HG03521 (cell line): ENCODE measurements at regions not wholly inside any gene's neighbourhood (a gene's known extent, or its start where the extent isn't known, plus 50 kb on each side); places are given as distances from the start of the nearest gene placed in this dataset.
"Not testable (repeated sequence)": the region's sequence is repeated elsewhere in the genome, so short reads cannot be mapped to it uniquely, and the experiment has no call there.

Experiments
- ATAC-seq: cut with Tn5 transposase; IDR thresholded peaks from one replicate; pipeline ENCODE4 v1.9.1; 2021; ENCODE audit warnings: mild to moderate bottlenecking, moderate library complexity; ENCODE audit not compliant: unreplicated experiment

- not testable (repeated sequence) for ATAC-seq
Observed at GRCh38 chr6:44017307-44017706, 109.9 kb downstream of the MRPL14 start.

GRCh38 chr6:44016131-44016870 lies 111.0 kb downstream of the MRPL14 start:
- no peak for ATAC-seq

- ATAC-seq: no peak
Observed at GRCh38 chr6:44012078-44012493, 115.2 kb downstream of the MRPL14 start.

- no peak for ATAC-seq
Observed at GRCh38 chr6:44011350-44011920, 115.8 kb downstream of the MRPL14 start.

GRCh38 chr6:44010411-44011349 lies 116.6 kb downstream of the MRPL14 start:
- no peak for ATAC-seq

- no peak for ATAC-seq
Observed at GRCh38 chr6:44009425-44010321, 117.6 kb downstream of the MRPL14 start.

- no peak for ATAC-seq
Observed at GRCh38 chr6:44008821-44009370, 118.4 kb downstream of the MRPL14 start.

GRCh38 chr6:44007818-44008621 lies 119.2 kb downstream of the MRPL14 start:
- ATAC-seq: no peak

- ATAC-seq: no peak
Observed at GRCh38 chr6:44006872-44007303, 120.4 kb downstream of the MRPL14 start.

GRCh38 chr6:44006123-44006871 lies 121.0 kb downstream of the MRPL14 start:
- ATAC-seq: no peak

GRCh38 chr6:44005507-44005903 lies 121.7 kb downstream of the MRPL14 start:
- ATAC-seq: no peak

- no peak for ATAC-seq
Observed at GRCh38 chr6:44004625-44005506, 122.4 kb downstream of the MRPL14 start.

- ATAC-seq: no peak
Observed at GRCh38 chr6:44004136-44004535, 123.1 kb downstream of the MRPL14 start.

- ATAC-seq: no peak
Observed at GRCh38 chr6:44003345-44004061, 123.7 kb downstream of the MRPL14 start.

- ATAC-seq: no peak
Observed at GRCh38 chr6:44002593-44003344, 124.5 kb downstream of the MRPL14 start.

- no peak for ATAC-seq
Observed at GRCh38 chr6:44002067-44002592, 125.1 kb downstream of the MRPL14 start.
